HepG2 (cell line): ENCODE measurements at regions not wholly inside any gene's neighbourhood (a gene's known extent, or its start where the extent isn't known, plus 50 kb on each side); places are given as distances from the start of the nearest gene placed in this dataset.

ENCODE experiments used
- ELF1 ChIP-seq: sonication (generic); formaldehyde crosslinking; IDR thresholded peaks from 2 replicates; pipeline ENCODE4 v1.4.0; 2020; ENCODE audit warnings: missing genetic modification reagents
- FOSL2 ChIP-seq: sonication (generic); formaldehyde crosslinking; IDR thresholded peaks from 2 replicates; pipeline ENCODE4 v1.4.0; 2020; ENCODE audit warnings: missing genetic modification reagents
- GABPB1 ChIP-seq: IDR thresholded peaks from 2 replicates; pipeline ENCODE4 v1.6.1; 2016; ENCODE audit warnings: mild to moderate bottlenecking, missing genetic modification reagents, moderate library complexity, missing compliant biosample characterization
- HDAC6 ChIP-seq: fragments of 200-600 bp; sonication (generic); IDR thresholded peaks from 2 replicates; pipeline ENCODE4 v1.7.0; 2017; ENCODE audit warnings: mild to moderate bottlenecking, antibody characterized with exemption, low read length, low read depth
- HNF4G ChIP-seq, 2 experiments: sonication (generic) in 1 of 2; formaldehyde crosslinking in 1 of 2; IDR thresholded peaks; 2 replicates each; pipeline versions ENCODE4 v1.4.0 to v1.6.1; 2011 to 2020; ENCODE audit warnings: borderline replicate concordance in 2 of 2, low read depth in 2 of 2, mild to moderate bottlenecking in 2 of 2, low read length in 1 of 2, missing genetic modification reagents in 1 of 2, moderate library complexity in 1 of 2
- MAFK ChIP-seq, 2 experiments: IDR thresholded peaks in 1 of 2; conservative IDR thresholded peaks in 1 of 2; 2 replicates each; pipeline ENCODE4 v1.6.1; 2011; ENCODE audit warnings: improper control_type of control experiment in 2 of 2, low read length in 2 of 2
- MATR3 ChIP-seq: sonication (generic); formaldehyde crosslinking; IDR thresholded peaks from 2 replicates; pipeline ENCODE4 v1.4.0; 2020; ENCODE audit warnings: missing genetic modification reagents
- RARA ChIP-seq: IDR thresholded peaks from 2 replicates; pipeline ENCODE4 v1.6.1; 2016; ENCODE audit warnings: missing genetic modification reagents, missing compliant biosample characterization
- SALL1 ChIP-seq: sonication (generic); formaldehyde crosslinking; IDR thresholded peaks from 2 replicates; pipeline ENCODE4 v1.8.0; 2022; ENCODE audit warnings: mild to moderate bottlenecking, missing genetic modification reagents
- SOX13 ChIP-seq, 3 experiments: fragments of 450-650 bp in 1 of 3; sonication (generic) in 1 of 3; formaldehyde crosslinking in 1 of 3; IDR thresholded peaks in 2 of 3; conservative IDR thresholded peaks in 1 of 3; 2 replicates each; pipeline versions ENCODE4 v1.5.0 to v1.6.1; 2016 to 2020; ENCODE audit warnings: antibody characterized with exemption in 1 of 3, mild to moderate bottlenecking in 1 of 3, missing compliant biosample characterization in 1 of 3, missing genetic modification reagents in 1 of 3, moderate library complexity in 1 of 3
- SOX5 ChIP-seq: IDR thresholded peaks from 2 replicates; pipeline ENCODE4 v1.6.1; 2016; ENCODE audit warnings: borderline replicate concordance
- TGIF2 ChIP-seq: IDR thresholded peaks from 2 replicates; pipeline ENCODE4 v1.6.1; 2016; ENCODE audit warnings: control low read depth, missing compliant biosample characterization
- THAP11 ChIP-seq: IDR thresholded peaks from 2 replicates; pipeline ENCODE4 v1.6.1; 2016; ENCODE audit warnings: missing biosample characterization, missing genetic modification reagents
- ZFX ChIP-seq: sonication (generic); formaldehyde crosslinking; IDR thresholded peaks from 2 replicates; pipeline ENCODE4 v1.4.0; 2020; ENCODE audit warnings: mild to moderate bottlenecking, low read depth, missing genetic modification reagents, moderate library complexity
- ZKSCAN5 ChIP-seq: sonication (generic); formaldehyde crosslinking; IDR thresholded peaks from 2 replicates; pipeline ENCODE4 v1.5.1; 2020; ENCODE audit warnings: mild to moderate bottlenecking, missing genetic modification reagents
- ZNF496 ChIP-seq: sonication (generic); formaldehyde crosslinking; IDR thresholded peaks from 2 replicates; pipeline ENCODE4 v1.8.1; 2023; ENCODE audit warnings: mild to moderate bottlenecking, moderate library complexity, missing genetic modification reagents; ENCODE audit not compliant: insufficient replicate concordance
- TF ChIP-seq, protein P1 (sequence below): sonication (generic); formaldehyde crosslinking; IDR thresholded peaks from 2 replicates; pipeline ENCODE4 v1.5.0; 2020; ENCODE audit warnings: mild to moderate bottlenecking, missing genetic modification reagents
- TF ChIP-seq, protein P2 (sequence below): sonication (generic); formaldehyde crosslinking; IDR thresholded peaks from 2 replicates; pipeline ENCODE4 v1.8.0; 2022; ENCODE audit warnings: missing genetic modification reagents, mild to moderate bottlenecking, borderline replicate concordance
- TF ChIP-seq, protein P3 (sequence below): sonication (generic); formaldehyde crosslinking; IDR thresholded peaks from 2 replicates; pipeline ENCODE4 v1.4.0; 2020; ENCODE audit warnings: missing genetic modification reagents
- TF ChIP-seq, protein P4 (sequence below): IDR thresholded peaks from 2 replicates; pipeline ENCODE4 v1.4.0; 2020; ENCODE audit warnings: mild to moderate bottlenecking, missing genetic modification reagents

DNA sequence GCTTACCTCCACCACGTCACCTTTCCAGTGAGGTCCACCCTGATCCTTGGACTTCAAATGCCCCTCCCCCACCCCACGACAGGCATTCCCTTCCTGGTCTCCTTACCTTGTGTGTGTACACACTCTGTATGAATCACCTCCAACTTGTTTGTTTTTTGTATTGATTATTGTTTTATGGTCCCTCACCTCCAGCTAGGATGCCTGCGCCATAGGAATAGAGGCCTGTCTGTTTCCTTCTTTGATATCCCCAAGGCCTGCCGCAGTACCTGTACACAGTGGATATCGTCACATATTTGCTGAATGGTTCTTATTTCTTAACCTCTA, 219.6 kb upstream of the POU3F1 start (continued):
- TF ChIP-seq SOX13 (IDR thresholded peaks at IDR 0.05): no peak
- peak in 1 of 2 experiments; percentile 35; a peak in 1 of 4 replicates for TF ChIP-seq SOX13 (CRISPR knock-in tag; conservative IDR thresholded peaks at IDR 0.05 in 1 of 2, IDR thresholded peaks at IDR 0.05 in 1 of 2)
- peak; percentile 99 for TF ChIP-seq ZKSCAN5 (CRISPR knock-in tag)
- TF ChIP-seq MATR3: no peak
- TF ChIP-seq SOX5 (CRISPR knock-in tag): peak; percentile 55; the same call in 1 of the 2 replicates
- TF ChIP-seq, protein P1, sequence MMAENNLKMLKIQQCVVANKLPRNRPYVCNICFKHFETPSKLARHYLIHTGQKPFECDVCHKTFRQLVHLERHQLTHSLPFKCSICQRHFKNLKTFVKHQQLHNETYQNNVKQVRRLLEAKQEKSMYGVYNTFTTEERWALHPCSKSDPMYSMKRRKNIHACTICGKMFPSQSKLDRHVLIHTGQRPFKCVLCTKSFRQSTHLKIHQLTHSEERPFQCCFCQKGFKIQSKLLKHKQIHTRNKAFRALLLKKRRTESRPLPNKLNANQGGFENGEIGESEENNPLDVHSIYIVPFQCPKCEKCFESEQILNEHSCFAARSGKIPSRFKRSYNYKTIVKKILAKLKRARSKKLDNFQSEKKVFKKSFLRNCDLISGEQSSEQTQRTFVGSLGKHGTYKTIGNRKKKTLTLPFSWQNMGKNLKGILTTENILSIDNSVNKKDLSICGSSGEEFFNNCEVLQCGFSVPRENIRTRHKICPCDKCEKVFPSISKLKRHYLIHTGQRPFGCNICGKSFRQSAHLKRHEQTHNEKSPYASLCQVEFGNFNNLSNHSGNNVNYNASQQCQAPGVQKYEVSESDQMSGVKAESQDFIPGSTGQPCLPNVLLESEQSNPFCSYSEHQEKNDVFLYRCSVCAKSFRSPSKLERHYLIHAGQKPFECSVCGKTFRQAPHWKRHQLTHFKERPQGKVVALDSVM (CRISPR knock-in tag): no peak
- TF ChIP-seq ZNF496: no peak
- TF ChIP-seq THAP11 (CRISPR knock-in tag): peak; percentile 13; the same call in 1 of the 2 replicates
- peak; percentile 12; the same call in 1 of the 2 replicates for TF ChIP-seq GABPB1 (CRISPR knock-in tag)
- peak; percentile 85 for TF ChIP-seq SALL1 (CRISPR knock-in tag)
- no peak for TF ChIP-seq HDAC6
- peak; percentile 16; the same call in 1 of the 2 replicates for TF ChIP-seq HNF4G (IDR thresholded peaks at IDR 0.05; ENCODE audit: borderline replicate concordance, low read depth, low read length)
- no peak for TF ChIP-seq HNF4G (CRISPR knock-in tag; IDR thresholded peaks at IDR 0.05; ENCODE audit: borderline replicate concordance, low read depth)
- TF ChIP-seq, protein P2, sequence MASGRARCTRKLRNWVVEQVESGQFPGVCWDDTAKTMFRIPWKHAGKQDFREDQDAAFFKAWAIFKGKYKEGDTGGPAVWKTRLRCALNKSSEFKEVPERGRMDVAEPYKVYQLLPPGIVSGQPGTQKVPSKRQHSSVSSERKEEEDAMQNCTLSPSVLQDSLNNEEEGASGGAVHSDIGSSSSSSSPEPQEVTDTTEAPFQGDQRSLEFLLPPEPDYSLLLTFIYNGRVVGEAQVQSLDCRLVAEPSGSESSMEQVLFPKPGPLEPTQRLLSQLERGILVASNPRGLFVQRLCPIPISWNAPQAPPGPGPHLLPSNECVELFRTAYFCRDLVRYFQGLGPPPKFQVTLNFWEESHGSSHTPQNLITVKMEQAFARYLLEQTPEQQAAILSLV: no peak
- no peak for TF ChIP-seq MAFK (conservative IDR thresholded peaks at IDR 0.05 in 1 of 2, IDR thresholded peaks at IDR 0.05 in 1 of 2; ENCODE audit: low read length in 2 of 2)
- TF ChIP-seq FOSL2 (CRISPR knock-in tag): peak; percentile 97
- TF ChIP-seq ELF1: peak; percentile 61
- TF ChIP-seq, protein P3, sequence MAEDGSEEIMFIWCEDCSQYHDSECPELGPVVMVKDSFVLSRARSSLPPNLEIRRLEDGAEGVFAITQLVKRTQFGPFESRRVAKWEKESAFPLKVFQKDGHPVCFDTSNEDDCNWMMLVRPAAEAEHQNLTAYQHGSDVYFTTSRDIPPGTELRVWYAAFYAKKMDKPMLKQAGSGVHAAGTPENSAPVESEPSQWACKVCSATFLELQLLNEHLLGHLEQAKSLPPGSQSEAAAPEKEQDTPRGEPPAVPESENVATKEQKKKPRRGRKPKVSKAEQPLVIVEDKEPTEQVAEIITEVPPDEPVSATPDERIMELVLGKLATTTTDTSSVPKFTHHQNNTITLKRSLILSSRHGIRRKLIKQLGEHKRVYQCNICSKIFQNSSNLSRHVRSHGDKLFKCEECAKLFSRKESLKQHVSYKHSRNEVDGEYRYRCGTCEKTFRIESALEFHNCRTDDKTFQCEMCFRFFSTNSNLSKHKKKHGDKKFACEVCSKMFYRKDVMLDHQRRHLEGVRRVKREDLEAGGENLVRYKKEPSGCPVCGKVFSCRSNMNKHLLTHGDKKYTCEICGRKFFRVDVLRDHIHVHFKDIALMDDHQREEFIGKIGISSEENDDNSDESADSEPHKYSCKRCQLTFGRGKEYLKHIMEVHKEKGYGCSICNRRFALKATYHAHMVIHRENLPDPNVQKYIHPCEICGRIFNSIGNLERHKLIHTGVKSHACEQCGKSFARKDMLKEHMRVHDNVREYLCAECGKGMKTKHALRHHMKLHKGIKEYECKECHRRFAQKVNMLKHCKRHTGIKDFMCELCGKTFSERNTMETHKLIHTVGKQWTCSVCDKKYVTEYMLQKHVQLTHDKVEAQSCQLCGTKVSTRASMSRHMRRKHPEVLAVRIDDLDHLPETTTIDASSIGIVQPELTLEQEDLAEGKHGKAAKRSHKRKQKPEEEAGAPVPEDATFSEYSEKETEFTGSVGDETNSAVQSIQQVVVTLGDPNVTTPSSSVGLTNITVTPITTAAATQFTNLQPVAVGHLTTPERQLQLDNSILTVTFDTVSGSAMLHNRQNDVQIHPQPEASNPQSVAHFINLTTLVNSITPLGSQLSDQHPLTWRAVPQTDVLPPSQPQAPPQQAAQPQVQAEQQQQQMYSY (CRISPR knock-in tag): no peak
- TF ChIP-seq ZFX (CRISPR knock-in tag): peak; percentile 22; the same call in 1 of the 2 replicates
- TF ChIP-seq, protein P4, sequence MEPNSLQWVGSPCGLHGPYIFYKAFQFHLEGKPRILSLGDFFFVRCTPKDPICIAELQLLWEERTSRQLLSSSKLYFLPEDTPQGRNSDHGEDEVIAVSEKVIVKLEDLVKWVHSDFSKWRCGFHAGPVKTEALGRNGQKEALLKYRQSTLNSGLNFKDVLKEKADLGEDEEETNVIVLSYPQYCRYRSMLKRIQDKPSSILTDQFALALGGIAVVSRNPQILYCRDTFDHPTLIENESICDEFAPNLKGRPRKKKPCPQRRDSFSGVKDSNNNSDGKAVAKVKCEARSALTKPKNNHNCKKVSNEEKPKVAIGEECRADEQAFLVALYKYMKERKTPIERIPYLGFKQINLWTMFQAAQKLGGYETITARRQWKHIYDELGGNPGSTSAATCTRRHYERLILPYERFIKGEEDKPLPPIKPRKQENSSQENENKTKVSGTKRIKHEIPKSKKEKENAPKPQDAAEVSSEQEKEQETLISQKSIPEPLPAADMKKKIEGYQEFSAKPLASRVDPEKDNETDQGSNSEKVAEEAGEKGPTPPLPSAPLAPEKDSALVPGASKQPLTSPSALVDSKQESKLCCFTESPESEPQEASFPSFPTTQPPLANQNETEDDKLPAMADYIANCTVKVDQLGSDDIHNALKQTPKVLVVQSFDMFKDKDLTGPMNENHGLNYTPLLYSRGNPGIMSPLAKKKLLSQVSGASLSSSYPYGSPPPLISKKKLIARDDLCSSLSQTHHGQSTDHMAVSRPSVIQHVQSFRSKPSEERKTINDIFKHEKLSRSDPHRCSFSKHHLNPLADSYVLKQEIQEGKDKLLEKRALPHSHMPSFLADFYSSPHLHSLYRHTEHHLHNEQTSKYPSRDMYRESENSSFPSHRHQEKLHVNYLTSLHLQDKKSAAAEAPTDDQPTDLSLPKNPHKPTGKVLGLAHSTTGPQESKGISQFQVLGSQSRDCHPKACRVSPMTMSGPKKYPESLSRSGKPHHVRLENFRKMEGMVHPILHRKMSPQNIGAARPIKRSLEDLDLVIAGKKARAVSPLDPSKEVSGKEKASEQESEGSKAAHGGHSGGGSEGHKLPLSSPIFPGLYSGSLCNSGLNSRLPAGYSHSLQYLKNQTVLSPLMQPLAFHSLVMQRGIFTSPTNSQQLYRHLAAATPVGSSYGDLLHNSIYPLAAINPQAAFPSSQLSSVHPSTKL (CRISPR knock-in tag): peak; percentile 82
- no peak for TF ChIP-seq TGIF2 (CRISPR knock-in tag)
- peak; percentile 74 for TF ChIP-seq RARA (CRISPR knock-in tag)
